VCaP (cell line): ENCODE measurements at regions not wholly inside any gene's neighbourhood (a gene's known extent, or its start where the extent isn't known, plus 50 kb on each side); places are given as distances from the start of the nearest gene placed in this dataset.
A peak's percentile ranks its signal among the peaks of the same experiment; 100 is the strongest.

Source experiments
- H3K27ac ChIP-seq: fragments of 450-650 bp; 2 replicates; pipeline ENCODE4 v1.5.1; 2017
- TF ChIP-seq, protein P1 (sequence below): fragments of 450-650 bp; conservative IDR thresholded peaks from 2 replicates; pipeline ENCODE4 v1.5.1; 2017; ENCODE audit warnings: mild to moderate bottlenecking, moderate library complexity

DNA sequence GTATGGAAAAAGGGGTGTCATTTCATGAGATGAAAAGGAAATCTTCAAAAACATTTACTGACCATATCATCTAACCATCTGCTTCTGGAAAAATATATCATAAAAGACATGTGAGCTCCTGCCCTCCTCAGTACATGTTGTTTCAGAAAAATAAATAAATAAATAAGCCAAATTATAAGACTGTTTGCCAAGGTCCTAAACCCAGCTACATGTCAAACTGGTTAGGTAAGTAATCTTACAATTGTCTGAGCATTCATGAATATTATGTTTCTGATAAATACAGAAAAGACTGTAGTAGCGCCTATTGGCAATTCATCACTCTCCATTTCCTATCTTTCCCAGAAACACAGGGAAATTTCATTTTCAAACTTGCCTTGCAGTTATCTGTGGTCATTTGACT lies 138.9 kb upstream of the SETBP1 start:
- TF ChIP-seq, protein P1, sequence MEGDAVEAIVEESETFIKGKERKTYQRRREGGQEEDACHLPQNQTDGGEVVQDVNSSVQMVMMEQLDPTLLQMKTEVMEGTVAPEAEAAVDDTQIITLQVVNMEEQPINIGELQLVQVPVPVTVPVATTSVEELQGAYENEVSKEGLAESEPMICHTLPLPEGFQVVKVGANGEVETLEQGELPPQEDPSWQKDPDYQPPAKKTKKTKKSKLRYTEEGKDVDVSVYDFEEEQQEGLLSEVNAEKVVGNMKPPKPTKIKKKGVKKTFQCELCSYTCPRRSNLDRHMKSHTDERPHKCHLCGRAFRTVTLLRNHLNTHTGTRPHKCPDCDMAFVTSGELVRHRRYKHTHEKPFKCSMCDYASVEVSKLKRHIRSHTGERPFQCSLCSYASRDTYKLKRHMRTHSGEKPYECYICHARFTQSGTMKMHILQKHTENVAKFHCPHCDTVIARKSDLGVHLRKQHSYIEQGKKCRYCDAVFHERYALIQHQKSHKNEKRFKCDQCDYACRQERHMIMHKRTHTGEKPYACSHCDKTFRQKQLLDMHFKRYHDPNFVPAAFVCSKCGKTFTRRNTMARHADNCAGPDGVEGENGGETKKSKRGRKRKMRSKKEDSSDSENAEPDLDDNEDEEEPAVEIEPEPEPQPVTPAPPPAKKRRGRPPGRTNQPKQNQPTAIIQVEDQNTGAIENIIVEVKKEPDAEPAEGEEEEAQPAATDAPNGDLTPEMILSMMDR: no peak
- H3K27ac ChIP-seq: peak overlapping the region; percentile 86

DNA sequence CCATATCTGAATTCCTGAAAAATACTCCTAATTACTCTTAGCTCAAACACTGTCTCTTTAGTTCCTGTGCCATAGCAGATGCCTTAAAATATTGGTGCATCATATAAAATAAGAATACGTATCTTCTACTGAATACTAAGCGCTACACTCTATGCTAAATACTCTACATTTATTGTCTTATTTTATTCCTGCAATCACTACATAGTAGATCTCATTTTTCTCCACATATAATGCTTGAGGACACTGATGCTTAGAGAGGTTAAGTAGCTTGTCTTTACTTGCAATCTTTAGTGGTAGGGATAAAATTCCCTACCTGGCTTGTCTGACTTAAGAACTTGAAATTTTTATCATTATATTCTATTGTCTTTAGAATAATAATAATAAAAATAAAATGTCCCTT lies 137.3 kb upstream of the SETBP1 start:
- TF ChIP-seq, protein P1: no peak
- H3K27ac ChIP-seq: no peak overlapping the region

DNA sequence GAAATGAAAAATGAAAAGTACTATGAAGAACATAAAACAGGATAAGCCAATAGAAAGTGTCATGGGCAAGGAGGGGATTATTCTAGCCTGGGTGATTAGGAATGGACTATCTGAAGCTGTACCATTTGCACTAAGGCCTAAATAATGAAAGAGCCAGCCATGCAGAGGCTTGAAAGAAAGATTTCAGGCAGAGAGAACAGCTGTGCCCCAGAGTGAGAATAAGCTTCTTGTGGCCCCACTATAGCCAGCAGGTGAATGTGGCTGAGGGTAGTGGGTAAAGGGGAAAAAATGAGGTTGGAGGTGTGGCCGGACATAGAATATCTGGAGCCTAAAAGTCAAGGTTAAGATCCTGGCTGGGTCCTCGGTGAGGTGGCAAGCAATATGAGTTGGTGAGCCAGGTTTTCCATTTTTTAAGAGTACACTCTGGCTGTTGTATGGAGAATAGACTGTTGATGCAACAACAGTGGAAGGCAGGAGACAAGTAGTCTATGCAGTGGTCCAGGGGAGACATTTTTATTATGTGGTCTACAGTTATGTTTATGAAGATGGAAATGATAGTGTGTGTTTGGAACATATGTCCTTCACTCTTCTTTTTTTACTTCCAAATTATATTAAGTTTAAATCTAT lies 135.2 kb upstream of the SETBP1 start:
- H3K27ac ChIP-seq: no peak overlapping the region
- TF ChIP-seq, protein P1: no peak

DNA sequence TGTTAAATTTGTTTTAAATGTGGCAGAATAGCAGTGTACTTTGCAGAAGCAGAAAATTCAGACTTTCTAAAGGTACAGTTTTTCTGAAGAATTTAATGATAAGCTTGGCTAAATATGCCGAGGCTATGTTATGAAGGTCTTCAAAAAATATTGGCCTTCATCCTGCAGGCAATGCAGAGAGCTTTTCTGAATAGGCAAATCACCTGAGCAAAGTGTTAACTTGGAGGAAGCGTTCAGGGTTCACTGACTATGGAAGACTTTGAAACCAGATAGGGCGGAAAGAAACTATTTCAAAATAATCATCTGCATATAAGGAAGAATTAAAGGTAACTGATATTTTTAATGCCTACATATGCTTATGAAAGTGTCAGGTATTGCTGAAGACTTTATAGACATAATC lies 133.7 kb upstream of the SETBP1 start:
- no peak overlapping the region for H3K27ac ChIP-seq
- TF ChIP-seq, protein P1: no peak

DNA sequence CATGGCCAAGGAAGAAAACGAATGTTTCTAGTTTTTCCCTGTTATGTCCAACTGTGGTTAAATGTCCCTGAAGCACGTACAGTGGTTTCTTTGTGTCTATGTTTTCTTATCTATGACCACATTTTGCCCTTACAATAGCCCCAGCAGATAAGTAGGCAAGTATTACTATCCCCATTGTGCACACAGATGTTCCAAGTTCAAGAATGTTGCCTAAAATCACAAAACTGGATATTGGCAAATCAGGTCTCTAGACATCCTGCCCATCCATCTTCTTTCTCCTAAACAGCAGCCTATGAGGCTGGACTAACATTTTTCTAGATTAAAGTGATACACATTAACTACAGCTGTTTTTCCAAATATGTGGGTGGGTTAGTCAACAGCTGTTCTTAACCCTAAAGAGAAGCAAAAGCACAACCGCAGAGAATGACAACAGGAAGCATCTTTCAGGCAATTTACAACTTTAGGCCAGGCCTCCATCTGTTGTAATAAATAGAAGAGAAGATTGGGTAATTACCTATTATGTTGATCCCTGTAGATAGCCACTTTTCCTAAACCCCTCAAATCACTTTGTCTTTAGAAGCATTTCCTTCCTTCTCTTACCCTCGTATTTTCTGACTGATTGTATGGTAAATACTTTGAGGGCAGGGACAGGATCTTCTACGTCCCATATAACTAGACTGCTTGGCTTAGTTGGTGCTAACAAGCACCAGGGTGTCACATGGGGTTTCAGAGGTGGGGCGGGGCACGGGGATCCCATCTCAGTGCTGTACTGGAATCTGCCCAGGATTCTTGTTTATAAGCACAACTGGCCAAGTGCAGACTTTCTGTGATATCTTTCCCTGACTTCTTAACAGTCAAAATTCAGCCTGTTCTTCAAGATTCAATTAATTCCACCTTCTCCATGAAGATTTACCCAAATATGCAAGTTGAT lies 132.1 kb upstream of the SETBP1 start:
- no peak overlapping the region for H3K27ac ChIP-seq
- TF ChIP-seq, protein P1: no peak

DNA sequence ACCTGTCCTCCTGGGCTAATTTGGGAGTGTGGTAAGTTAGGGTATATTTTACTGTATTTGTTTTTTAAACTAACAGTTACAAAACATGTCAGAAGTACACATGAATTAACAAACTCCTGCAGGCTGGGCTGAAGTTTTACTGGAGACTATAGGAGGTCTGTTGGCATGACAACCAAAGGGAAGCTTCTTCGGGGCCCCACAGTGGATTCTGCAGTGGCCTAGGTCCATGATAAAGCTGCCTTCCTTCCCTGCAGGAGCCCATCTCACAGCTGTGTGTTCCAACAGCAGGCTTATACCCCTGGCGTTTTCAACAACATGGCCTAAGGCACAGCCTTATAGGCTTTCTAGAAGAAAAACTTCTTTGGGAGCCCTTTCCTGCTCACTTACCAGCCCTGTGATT lies 128.0 kb upstream of the SETBP1 start:
- TF ChIP-seq, protein P1: no peak
- no peak overlapping the region for H3K27ac ChIP-seq

DNA sequence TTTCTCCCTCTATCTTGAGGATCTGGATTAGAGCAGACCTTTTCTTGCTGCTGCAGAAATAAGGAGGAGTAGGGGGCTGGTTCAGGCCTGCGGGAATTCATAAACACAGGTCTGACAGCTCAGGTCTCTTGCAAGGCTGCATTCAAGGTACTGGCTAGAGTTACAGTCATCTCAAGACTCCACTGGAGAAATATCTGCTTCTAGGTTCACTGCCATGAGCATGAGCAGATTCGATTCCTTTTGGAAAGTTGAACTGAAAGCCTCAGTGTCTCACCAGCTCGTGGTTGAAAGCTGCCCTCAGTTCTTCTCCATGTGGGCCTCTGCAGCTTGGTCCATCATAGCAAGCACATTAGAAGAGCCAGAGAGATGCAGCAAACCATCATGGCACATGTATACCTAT lies 124.4 kb upstream of the SETBP1 start:
- TF ChIP-seq, protein P1: no peak
- no peak overlapping the region for H3K27ac ChIP-seq
